HG03558 (cell line): ENCODE measurements at regions not wholly inside any gene's neighbourhood (a gene's known extent, or its start where the extent isn't known, plus 50 kb on each side); places are given as distances from the start of the nearest gene placed in this dataset.

ENCODE experiments used
- ATAC-seq: cut with Tn5 transposase; IDR thresholded peaks from one replicate; pipeline ENCODE4 v1.9.1; 2021; ENCODE audit warnings: moderate number of reproducible peaks; ENCODE audit not compliant: unreplicated experiment; ENCODE audit errors: extremely low read depth

DNA sequence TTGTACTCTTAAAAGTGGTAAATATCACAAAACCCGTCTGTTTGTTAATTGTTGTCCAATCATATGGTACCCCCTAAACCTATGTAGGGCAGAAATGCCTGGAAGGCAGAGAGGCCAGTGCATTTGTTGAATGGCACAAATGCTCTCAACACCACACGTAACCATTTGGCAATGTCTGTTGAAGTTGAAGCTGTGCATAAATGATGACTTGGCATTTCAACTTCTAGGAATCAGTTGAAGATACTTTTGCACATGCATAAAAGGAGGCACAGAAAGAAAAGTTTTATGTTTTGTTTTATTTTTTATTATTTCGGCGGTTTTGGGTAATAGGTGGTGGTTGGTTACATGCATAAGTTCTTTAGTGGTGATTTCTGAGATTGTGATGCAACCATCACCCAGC lies 246.6 kb downstream of the TAF11L14 start:
- no peak for ATAC-seq

DNA sequence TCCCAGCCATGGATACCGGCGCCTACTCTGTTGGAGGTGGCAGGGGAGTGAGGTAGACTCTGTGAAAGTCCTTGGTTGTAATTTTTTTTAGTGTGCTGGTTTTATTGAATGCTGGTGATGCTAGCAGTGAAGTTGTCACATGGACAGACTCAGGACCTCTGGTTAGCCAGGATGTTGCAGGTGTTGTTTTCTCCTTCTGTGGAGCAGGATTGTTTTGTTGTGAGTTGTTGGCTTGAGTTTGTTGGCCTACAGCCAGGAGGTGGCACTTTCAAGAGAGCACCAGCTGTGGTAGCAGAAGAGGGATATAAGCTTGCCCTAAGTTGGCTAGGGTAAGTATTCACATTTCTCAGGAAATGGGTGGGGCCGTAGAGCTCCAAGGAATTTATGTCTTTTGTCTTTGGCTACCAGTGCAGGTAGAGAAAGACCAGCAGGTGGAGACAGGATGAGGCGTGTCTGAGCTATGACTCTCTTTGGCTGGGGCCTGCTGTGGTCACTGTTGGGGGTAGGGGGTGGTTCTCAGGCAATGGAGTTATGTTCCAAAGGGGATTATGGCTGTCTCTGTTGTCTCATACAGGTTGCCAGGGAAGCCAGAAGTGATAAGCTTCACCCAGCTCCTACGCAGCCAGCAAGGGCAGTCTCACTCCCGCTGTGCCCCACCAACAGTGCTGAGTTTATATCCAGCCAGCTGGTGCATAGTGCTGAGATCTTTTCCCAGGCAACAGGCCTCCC lies 248.7 kb downstream of the TAF11L14 start:
- ATAC-seq = no peak

DNA sequence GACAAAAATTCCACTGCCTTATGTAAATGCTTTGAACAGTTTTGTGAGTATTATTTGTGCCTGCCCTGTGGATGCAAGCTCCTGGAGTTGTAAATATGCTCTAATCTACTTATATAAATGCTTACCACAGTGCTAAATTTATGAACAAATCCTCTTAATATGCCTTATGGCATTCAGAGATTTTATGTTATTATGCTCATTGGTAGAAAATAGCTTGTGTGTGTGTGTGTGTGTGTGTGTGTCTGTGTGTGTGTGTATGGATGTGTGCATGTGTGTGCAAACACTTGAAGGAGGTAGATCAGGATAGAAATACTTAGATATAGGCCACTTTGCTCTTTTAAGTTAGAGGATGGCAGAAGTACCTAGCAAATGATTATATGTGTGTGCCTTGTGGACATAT lies 253.9 kb downstream of the TAF11L14 start:
- ATAC-seq = no peak

DNA sequence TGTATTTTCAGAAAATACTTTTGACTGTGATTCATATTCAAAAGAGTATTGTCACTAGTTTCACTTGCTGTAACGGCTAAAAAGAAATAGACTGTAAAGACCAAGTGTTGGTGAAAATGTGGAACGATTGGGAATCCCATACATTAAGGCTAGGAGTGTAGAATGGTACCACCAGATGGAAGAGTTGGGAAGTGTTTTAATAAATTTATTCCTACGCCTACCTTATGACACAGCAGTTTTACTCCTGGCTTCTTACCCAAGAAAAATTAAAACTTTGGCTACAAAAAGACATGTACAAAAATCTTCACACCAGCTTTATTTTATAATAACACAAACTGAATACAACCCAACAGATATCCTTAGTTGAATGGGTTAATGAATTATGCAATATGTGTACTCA lies 256.2 kb downstream of the TAF11L14 start:
- no peak for ATAC-seq

DNA sequence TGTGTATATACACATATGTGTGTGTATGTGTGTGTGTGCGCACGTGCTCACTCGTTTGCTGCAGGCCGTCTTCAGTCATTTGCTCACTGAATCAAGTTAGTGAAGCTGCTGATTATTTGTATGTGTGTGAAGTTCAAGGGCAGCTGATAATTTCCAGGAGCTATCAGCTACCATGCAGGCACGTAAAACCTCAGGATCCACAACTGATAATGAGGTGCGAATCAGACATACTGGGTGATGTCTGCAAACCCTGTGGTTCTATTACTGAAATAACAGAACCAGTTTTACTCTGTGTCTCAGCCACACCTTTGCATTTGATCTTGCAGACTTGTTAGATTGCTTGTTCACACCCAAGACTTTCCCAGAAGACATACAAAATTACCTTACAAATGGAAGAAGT lies 257.6 kb downstream of the TAF11L14 start:
- ATAC-seq = no peak

DNA sequence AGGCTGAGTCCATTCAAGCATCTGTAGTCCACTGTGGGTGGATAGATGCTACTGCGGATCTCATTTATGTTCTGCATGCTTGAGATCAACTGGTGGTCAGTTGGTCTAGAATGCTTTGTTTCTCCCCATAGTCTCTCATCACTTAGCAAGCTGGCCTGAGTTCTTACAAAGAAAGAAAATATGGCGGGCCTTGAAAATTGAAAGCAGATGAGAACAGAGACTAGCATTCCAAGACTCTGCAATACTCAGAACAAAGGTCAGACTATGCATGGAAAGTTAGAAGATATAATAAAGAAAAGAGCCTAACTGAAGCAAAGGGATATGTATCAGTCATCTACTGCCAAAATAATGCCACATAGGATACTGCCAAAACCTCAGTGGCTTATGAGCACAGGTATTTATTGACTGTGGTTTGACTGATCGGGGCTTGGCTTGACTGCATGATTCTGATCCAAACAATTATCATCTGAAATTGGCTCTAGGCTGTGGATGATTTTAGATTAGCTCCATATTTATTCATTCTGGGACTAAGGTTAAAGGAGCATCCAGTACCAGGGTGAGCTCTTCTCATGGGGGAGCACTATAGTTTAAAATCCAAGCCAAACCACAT lies 258.9 kb downstream of the TAF11L14 start:
- no peak for ATAC-seq

DNA sequence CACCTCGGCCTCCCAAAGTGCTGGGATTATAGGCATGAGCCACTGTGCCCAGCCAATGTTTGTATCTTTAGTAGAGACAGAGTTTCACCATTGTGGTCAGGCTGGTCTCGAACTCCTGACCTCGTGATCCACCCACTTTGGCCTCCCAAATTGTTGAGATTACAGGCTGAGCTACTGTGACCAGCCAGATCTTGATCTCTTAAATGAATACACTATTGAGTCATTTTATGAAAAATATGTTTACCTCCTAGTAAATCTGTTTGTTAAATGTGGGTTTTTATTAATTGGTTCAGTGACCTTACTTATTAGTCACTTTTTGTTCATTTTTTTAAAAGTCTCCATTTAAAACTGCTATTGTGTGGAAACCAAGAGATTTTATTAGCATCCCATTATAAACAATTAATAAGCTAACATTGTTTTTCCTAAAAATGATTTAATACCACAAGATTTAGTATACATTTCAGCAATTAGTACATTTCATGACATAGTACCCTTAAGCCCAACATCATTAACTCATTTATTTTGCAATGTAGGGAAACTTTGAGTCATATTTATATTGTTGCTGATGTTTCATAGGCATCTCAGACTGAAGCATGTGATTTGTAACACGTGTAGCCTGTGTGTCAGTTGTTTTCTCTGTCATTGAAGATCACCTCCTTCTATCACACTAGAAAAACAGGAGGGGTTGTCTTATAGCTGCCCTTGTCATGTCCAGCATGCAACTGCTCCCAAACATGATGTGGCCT lies 261.2 kb downstream of the TAF11L14 start:
- no peak for ATAC-seq

DNA sequence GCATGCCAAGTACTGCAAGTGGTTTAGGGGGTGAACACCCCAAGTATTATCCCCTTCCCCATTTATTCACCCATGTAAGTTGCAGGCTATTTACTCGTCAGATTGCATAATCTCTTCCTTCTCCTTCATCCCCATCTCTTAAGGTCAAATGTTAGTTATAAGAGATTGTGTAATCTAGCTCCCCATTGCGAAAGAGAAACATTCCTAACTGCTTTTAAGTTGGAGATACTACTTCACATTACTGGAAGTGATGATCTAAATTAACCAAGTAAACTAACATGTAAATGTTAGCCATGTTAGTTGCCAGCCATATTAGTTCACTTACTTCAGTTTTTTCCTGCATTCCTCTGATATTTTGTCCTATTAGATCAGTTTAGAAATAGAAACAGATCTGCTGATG lies 262.3 kb downstream of the TAF11L14 start:
- ATAC-seq = no peak

DNA sequence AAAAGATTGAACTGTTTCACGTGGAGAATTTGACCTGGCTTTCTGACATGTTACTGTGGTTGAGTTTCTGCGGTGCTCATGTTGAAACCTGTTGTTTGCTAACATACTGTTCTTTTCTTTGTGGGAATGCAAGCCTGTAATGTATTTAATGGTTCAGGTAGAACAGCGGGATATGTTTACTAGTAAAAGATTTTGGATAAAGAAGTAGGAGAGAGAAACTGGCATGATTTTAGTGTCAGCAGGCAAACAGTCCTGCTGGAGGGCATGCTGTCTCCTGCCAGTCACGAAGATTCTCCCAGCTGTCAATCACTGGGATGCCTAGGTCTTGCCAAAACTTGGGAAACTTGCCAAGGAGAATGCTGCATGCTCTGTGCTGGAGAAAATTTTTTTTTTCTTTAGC lies 263.5 kb downstream of the TAF11L14 start:
- no peak for ATAC-seq

DNA sequence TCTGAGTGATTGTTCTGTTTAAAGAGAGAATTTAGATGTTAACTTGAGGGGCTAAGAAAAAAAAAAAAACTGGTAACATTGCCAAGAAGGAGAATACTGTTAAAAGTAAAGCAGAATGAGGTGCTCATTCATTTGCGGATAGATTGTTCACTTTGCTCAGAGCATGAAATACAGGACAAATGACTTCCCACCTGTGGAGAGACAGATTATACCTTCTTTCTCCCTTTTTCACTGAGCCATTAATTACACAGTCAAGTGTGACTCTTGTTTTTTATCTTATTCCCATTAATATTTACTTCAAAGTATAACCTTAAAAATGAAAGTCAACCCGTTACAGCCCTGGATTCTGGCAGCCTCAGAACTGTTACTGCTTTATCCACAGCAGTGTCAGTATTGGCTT lies 264.5 kb downstream of the TAF11L14 start:
- ATAC-seq = no peak

DNA sequence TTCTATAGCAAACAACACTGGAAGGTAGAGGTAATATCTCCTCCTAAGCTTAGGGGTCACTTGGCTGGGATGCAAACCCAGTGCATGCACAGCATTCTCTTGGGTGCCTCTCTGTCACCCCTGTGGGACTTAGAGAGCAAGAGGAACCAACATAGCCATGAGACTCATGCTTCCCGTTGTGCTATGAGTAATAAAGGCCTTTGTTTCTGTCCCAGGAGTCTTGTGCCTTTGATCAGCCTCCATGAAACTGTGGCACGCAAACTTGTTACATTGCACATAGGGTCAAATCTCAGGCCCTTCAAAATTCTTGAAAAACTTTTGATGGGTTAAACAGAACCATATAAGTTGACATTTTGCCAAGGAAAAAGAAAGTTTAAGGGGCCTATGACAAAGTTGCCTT lies 272.8 kb downstream of the TAF11L14 start:
- ATAC-seq = peak; percentile 64

DNA sequence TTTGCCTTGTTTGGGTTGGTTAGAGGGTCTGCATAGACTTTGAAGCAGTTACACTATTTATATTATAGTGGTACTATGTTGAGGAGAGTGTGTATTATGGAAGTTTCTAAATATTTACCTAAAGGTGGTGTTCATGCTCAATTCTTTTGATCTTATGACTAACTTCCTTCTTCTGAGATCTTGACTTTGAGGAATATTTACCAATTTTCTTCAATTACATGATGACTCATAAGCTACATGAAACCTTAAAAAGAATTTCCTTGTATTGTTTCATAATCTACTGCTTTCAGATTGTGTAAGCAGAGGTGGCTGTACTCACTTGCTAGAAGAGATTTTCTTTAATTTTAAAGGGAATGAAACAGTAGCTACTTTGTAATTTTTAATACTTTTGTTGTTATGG lies 276.1 kb downstream of the TAF11L14 start:
- ATAC-seq = peak; percentile 34

DNA sequence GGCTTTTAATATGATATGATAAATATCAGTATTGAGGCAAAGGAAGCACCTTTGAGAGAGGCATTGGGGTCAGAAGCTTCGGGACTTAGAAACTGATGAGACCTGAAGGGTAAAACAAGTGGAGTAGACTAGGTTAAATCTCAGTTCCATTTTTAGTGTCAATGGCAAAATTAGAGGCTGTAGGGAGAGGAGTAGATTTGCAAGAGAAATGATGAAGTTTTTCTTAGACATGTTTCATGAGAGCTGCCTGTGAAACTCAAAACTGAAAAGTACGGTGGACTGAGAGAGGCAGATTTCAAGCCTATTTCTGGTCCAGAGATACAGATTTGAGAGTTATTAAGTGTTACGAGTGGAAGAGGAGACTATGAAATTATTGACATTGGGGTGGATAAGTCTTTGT lies 278.5 kb downstream of the TAF11L14 start:
- ATAC-seq = no peak

DNA sequence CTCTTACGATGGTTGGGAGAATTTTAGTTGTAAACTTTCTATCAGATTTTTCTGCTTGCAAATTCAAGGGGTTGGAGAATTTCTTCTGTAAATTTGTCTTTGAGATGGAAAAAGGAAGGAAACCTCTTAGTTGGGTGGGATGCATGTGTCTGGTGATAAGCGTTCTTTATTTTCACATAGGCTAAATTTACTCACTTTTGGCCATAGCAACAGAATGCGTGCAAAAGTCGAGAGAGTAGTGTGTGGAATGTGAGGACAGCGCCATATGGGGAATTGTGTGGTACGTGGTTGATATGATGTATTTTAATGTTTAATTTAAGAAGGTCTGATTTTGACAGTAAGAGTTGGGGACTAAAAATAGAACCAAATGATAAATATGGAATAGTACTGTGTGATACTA lies 282.2 kb downstream of the TAF11L14 start:
- ATAC-seq = no peak

DNA sequence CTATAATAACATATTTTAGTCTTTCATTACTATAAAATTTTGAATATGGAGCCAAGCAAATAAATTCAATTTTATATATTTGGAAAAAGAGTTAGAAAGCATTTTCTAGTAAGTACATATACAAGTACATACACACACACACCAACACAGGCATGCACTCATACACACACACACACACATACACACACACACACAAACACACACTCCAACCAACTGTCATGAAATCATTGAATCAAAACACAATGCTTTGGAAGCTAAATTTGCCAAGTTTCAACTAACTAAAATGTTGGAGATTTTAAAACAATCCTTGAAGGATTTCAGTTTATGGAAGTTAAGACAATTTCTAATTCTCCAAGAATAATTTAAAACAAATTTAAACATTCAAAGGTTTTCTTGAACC lies 283.2 kb downstream of the TAF11L14 start:
- ATAC-seq = no peak

DNA sequence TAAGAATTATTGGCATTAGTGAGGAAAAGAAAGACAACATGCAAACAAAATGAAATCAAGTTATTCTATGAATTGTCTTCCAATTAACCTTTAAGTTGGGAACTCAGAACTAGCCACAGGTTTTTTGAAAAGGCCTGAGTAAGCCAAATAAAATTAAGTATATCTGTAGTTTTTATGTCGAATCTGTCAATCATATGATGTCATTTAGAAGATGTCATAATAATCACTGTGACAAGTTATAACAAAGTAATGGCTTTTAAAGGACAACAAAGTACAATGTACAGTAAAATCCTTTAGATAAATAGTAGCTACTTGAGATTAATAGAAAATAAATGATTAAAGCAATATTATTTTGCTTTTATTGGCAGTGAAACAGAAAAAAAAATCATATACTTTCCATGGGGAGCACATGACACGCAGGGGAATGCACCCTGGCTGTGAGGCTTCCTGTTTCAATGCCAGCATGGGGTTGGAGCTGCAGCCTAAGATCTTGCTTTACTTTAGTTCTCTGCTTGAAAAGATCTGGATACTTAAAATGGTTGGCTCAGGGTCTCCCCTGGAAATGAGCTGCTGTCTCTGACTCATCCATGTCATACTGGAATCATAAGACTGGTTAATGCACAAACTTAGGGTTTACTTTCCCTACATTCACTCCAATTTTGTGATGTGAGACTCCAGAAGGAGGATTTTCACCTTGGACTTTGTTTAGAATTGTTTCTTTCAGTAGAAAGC lies 284.3 kb downstream of the TAF11L14 start:
- ATAC-seq = no peak

DNA sequence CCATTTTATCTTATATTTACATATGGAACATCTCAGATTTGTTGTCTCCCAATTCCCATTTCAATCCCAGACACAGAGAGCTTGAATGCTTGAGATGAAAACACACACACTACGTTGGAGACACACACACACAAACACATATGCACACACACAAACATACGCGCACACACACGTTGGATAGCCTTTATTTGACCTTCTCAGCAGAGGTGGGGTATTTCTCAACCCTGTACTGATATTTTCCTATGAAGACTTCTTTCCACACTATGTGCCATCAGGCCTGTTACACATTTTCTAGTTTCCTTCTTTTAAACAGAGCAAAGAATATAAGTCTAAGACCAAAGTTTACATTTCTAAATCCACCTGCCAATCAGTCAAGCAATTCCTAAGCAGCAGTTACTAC lies 291.0 kb downstream of the TAF11L14 start:
- ATAC-seq = no peak

DNA sequence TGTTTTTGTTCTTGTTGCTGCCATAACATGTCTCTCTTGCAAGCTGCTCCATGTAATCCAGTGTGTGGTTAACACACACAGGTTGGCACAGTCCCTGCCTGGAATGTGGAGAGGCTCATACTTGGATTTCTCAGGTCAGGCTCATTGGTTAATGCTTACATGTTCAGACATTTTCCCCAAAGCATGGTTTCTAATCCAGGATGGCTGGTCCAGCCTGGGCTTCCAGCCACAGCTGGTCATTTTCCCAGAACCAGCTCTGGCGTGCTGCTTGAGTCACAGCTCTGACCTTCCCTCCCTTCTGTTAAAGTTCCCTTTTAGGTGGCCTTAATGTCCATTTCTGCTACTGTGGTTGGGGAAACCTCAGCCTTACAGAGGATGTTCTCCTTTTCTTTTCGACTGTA lies 294.3 kb downstream of the TAF11L14 start:
- no peak for ATAC-seq

DNA sequence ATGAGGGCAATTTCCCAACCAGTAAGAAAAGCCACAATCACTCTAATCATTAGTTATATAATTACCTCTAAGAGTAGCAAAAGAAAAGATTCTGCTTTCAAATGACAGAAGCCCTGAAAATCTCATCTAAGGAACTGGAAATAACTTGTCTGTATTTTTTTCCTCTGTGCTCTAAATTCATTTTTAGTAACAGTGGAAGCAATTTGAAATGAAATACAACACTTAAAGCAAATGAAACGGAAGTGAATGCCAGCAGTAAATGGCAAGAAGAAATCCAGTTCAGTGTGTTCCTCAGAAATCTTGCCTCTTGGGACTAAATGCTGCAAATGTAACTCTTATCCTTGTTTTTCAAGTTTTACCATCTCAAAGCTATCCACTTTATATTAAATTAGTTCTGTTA lies 294.9 kb downstream of the TAF11L14 start:
- ATAC-seq = no peak

DNA sequence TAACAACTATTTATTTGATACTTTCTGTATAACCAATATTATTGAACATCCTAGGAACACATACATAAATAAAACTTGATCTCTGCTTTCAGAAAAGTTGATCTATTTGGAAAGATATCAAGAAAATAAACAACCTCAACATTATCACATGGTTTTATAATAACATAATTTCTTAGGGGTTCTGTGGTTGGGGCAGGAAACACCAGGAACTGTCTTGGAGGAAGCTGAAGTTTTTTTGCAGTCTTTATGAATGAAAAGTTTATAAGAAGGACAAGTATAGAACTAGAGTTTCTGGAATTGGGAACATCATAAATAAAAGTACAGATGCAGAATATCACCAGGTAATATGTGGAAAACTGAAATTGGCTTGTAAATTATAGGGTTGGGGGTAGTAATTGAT lies 296.1 kb downstream of the TAF11L14 start:
- no peak for ATAC-seq

DNA sequence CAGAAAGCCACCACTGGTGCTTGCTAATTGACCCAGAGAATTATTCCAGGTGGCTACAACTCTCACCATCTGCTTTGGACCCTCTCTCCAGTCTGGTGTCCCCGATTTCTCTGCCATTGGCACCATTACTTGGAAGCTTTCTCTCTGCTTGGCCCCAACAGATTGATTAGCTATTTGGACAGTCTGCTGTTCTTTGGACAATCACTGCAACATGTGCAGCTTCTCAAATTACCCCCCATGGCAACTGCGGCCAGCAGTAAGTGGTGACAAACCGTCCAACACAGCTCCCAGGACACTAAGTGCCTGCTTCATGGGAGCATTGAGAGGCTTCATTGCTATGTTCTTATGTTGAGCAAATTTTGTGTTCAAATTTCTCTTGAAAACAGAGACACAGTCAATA lies 309.8 kb downstream of the TAF11L14 start:
- no peak for ATAC-seq
